GM23338 (cell line): ENCODE measurements at regions not wholly inside any gene's neighbourhood (a gene's known extent, or its start where the extent isn't known, plus 50 kb on each side); places are given as distances from the start of the nearest gene placed in this dataset.

Experiments
- CREB1 ChIP-seq: fragments of 250-450 bp; sonication (Bioruptor Pico); IDR thresholded peaks from 2 replicates; pipeline ENCODE4 v1.5.0; 2020; ENCODE audit warnings: low read depth, mild to moderate bottlenecking, moderate library complexity
- EZH2 ChIP-seq: fragments of 200-600 bp; sonication (generic); IDR thresholded peaks from one replicate; pipeline ENCODE4 v1.8.0; 2017; ENCODE audit warnings: antibody characterized with exemption, mild to moderate bottlenecking, low read depth; ENCODE audit not compliant: unreplicated experiment
- POLR2AphosphoS5 ChIP-seq: IDR thresholded peaks from 2 replicates; pipeline ENCODE4 v1.6.1; 2016; ENCODE audit warnings: antibody characterized with exemption, low read depth
- STAT1 ChIP-seq: IDR thresholded peaks from one replicate; pipeline ENCODE4 v1.6.1; 2016; ENCODE audit warnings: antibody characterized with exemption; ENCODE audit not compliant: unreplicated experiment
- TF ChIP-seq, protein P1 (sequence below), 2 experiments: fragments of 200-600 bp in 1 of 2; sonication (generic) in 1 of 2; conservative IDR thresholded peaks; 2 replicates each; pipeline versions ENCODE4 v1.5.1 to v1.6.1; 2016 to 2017; ENCODE audit warnings: antibody characterized with exemption in 2 of 2, low read depth in 2 of 2, mild to moderate bottlenecking in 2 of 2, moderate library complexity in 1 of 2
- TF ChIP-seq, protein P2 (sequence below): fragments of 250-450 bp; sonication (Bioruptor Pico); IDR thresholded peaks from 2 replicates; pipeline ENCODE4 v1.5.0; 2020; ENCODE audit warnings: mild to moderate bottlenecking, moderate library complexity
- TF ChIP-seq, protein P3 (sequence below): IDR thresholded peaks from 2 replicates; pipeline ENCODE4 v1.6.1; 2016; ENCODE audit warnings: antibody characterized with exemption
- TF ChIP-seq, protein P4 (sequence below): IDR thresholded peaks from one replicate; pipeline ENCODE4 v1.6.1; 2018; ENCODE audit warnings: antibody characterized with exemption; ENCODE audit not compliant: unreplicated experiment

DNA sequence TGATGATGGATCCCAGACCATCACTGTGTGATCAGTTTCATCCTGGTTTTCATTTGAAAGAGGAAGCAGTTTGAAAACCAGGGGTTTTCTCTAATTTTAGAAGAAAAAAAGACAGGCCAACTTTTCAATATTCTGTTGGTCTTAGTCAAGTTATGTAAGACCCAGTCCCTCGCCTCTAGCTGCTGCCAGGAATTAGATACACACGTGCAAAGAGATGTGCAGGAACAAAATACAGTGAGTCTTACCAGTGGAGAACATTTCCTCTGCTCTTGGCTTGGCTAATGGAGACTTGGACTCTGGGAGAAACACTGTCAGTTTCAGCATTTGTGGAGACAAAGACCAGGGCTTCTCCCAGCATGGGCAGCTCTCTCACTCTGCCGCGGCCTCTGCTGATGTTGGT lies 214.9 kb upstream of the C2CD4B start:
- TF ChIP-seq, protein P1, sequence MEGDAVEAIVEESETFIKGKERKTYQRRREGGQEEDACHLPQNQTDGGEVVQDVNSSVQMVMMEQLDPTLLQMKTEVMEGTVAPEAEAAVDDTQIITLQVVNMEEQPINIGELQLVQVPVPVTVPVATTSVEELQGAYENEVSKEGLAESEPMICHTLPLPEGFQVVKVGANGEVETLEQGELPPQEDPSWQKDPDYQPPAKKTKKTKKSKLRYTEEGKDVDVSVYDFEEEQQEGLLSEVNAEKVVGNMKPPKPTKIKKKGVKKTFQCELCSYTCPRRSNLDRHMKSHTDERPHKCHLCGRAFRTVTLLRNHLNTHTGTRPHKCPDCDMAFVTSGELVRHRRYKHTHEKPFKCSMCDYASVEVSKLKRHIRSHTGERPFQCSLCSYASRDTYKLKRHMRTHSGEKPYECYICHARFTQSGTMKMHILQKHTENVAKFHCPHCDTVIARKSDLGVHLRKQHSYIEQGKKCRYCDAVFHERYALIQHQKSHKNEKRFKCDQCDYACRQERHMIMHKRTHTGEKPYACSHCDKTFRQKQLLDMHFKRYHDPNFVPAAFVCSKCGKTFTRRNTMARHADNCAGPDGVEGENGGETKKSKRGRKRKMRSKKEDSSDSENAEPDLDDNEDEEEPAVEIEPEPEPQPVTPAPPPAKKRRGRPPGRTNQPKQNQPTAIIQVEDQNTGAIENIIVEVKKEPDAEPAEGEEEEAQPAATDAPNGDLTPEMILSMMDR (conservative IDR thresholded peaks at IDR 0.05; ENCODE audit: low read depth in 2 of 2), result no peak
- TF ChIP-seq POLR2AphosphoS5, result no peak
- TF ChIP-seq, protein P2, sequence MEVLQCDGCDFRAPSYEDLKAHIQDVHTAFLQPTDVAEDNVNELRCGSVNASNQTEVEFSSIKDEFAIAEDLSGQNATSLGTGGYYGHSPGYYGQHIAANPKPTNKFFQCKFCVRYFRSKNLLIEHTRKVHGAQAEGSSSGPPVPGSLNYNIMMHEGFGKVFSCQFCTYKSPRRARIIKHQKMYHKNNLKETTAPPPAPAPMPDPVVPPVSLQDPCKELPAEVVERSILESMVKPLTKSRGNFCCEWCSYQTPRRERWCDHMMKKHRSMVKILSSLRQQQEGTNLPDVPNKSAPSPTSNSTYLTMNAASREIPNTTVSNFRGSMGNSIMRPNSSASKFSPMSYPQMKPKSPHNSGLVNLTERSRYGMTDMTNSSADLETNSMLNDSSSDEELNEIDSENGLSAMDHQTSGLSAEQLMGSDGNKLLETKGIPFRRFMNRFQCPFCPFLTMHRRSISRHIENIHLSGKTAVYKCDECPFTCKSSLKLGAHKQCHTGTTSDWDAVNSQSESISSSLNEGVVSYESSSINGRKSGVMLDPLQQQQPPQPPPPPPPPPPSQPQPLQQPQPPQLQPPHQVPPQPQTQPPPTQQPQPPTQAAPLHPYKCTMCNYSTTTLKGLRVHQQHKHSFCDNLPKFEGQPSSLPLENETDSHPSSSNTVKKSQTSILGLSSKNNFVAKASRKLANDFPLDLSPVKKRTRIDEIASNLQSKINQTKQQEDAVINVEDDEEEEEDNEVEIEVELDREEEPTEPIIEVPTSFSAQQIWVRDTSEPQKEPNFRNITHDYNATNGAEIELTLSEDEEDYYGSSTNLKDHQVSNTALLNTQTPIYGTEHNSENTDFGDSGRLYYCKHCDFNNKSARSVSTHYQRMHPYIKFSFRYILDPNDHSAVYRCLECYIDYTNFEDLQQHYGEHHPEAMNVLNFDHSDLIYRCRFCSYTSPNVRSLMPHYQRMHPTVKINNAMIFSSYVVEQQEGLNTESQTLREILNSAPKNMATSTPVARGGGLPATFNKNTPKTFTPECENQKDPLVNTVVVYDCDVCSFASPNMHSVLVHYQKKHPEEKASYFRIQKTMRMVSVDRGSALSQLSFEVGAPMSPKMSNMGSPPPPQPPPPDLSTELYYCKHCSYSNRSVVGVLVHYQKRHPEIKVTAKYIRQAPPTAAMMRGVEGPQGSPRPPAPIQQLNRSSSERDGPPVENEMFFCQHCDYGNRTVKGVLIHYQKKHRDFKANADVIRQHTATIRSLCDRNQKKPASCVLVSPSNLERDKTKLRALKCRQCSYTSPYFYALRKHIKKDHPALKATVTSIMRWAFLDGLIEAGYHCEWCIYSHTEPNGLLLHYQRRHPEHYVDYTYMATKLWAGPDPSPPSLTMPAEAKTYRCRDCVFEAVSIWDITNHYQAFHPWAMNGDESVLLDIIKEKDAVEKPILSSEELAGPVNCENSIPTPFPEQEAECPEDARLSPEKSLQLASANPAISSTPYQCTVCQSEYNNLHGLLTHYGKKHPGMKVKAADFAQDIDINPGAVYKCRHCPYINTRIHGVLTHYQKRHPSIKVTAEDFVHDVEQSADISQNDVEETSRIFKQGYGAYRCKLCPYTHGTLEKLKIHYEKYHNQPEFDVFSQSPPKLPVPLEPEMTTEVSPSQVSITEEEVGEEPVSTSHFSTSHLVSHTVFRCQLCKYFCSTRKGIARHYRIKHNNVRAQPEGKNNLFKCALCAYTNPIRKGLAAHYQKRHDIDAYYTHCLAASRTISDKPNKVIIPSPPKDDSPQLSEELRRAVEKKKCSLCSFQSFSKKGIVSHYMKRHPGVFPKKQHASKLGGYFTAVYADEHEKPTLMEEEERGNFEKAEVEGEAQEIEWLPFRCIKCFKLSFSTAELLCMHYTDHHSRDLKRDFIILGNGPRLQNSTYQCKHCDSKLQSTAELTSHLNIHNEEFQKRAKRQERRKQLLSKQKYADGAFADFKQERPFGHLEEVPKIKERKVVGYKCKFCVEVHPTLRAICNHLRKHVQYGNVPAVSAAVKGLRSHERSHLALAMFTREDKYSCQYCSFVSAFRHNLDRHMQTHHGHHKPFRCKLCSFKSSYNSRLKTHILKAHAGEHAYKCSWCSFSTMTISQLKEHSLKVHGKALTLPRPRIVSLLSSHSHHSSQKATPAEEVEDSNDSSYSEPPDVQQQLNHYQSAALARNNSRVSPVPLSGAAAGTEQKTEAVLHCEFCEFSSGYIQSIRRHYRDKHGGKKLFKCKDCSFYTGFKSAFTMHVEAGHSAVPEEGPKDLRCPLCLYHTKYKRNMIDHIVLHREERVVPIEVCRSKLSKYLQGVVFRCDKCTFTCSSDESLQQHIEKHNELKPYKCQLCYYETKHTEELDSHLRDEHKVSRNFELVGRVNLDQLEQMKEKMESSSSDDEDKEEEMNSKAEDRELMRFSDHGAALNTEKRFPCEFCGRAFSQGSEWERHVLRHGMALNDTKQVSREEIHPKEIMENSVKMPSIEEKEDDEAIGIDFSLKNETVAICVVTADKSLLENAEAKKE, result no peak
- TF ChIP-seq, protein P3, sequence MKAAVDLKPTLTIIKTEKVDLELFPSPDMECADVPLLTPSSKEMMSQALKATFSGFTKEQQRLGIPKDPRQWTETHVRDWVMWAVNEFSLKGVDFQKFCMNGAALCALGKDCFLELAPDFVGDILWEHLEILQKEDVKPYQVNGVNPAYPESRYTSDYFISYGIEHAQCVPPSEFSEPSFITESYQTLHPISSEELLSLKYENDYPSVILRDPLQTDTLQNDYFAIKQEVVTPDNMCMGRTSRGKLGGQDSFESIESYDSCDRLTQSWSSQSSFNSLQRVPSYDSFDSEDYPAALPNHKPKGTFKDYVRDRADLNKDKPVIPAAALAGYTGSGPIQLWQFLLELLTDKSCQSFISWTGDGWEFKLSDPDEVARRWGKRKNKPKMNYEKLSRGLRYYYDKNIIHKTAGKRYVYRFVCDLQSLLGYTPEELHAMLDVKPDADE, result no peak
- no peak for TF ChIP-seq EZH2
- TF ChIP-seq STAT1, result no peak
- TF ChIP-seq, protein P4, sequence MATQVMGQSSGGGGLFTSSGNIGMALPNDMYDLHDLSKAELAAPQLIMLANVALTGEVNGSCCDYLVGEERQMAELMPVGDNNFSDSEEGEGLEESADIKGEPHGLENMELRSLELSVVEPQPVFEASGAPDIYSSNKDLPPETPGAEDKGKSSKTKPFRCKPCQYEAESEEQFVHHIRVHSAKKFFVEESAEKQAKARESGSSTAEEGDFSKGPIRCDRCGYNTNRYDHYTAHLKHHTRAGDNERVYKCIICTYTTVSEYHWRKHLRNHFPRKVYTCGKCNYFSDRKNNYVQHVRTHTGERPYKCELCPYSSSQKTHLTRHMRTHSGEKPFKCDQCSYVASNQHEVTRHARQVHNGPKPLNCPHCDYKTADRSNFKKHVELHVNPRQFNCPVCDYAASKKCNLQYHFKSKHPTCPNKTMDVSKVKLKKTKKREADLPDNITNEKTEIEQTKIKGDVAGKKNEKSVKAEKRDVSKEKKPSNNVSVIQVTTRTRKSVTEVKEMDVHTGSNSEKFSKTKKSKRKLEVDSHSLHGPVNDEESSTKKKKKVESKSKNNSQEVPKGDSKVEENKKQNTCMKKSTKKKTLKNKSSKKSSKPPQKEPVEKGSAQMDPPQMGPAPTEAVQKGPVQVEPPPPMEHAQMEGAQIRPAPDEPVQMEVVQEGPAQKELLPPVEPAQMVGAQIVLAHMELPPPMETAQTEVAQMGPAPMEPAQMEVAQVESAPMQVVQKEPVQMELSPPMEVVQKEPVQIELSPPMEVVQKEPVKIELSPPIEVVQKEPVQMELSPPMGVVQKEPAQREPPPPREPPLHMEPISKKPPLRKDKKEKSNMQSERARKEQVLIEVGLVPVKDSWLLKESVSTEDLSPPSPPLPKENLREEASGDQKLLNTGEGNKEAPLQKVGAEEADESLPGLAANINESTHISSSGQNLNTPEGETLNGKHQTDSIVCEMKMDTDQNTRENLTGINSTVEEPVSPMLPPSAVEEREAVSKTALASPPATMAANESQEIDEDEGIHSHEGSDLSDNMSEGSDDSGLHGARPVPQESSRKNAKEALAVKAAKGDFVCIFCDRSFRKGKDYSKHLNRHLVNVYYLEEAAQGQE, result no peak
- no peak for TF ChIP-seq CREB1 (CRISPR knock-in tag)
